Mucosa of descending colon (tissue), 3 donors: ENCODE measurements at regions not wholly inside any gene's neighbourhood (a gene's known extent, or its start where the extent isn't known, plus 50 kb on each side); places are given as distances from the start of the nearest gene placed in this dataset.
"Not testable (repeated sequence)": the region's sequence is repeated elsewhere in the genome, so short reads cannot be mapped to it uniquely, and the experiment has no call there.

Experiments used
- ATAC-seq: fragments of 200-7000 bp; cut with Tn5 transposase; one replicate; pipeline ENCODE4 v1.9.1; 2020; ENCODE audit warnings: mild to moderate bottlenecking, moderate library complexity
- DNase-seq, 3 donors: peaks; one replicate each; pipeline ENCODE4 v3.0.0-alpha.2; 2020
- H3K36me3 ChIP-seq: fragments of 200-600 bp; one replicate; pipeline ENCODE4 v1.8.0; 2021; ENCODE audit warnings: low read depth, mild to moderate bottlenecking
- H3K4me1 ChIP-seq: fragments of 200-600 bp; one replicate; pipeline ENCODE4 v1.8.0; 2021; ENCODE audit warnings: low read depth, mild to moderate bottlenecking
- H3K4me3 ChIP-seq: fragments of 200-600 bp; one replicate; pipeline ENCODE4 v1.8.0; 2021; ENCODE audit warnings: mild to moderate bottlenecking
- H3K9me3 ChIP-seq: fragments of 200-600 bp; one replicate; pipeline ENCODE4 v1.8.0; 2021; ENCODE audit warnings: mild to moderate bottlenecking
- intact Hi-C, 2 donors: fragments of 100-400 bp; cut with DNase I in 1 of 2; cut with micrococcal nuclease in 1 of 2; formaldehyde crosslinking; loops; one replicate each; pipeline versions ENCODE4 v1.11.0 to v1.11.1; 2022; cut with DNase I, micrococcal nuclease
- TF ChIP-seq, protein P1 (sequence below): fragments of 200-600 bp; IDR thresholded peaks from one replicate; pipeline ENCODE4 v1.8.0; 2022; ENCODE audit warnings: antibody characterized with exemption, mild to moderate bottlenecking
- donor health status: DM: no; HTN: no; CAD: no; lungs with moderate emphysema.
- donor health status: DM: no; HTN: no; CAD: no.
- donor health status: DM: no; HTN: yes; CAD: no.

DNA sequence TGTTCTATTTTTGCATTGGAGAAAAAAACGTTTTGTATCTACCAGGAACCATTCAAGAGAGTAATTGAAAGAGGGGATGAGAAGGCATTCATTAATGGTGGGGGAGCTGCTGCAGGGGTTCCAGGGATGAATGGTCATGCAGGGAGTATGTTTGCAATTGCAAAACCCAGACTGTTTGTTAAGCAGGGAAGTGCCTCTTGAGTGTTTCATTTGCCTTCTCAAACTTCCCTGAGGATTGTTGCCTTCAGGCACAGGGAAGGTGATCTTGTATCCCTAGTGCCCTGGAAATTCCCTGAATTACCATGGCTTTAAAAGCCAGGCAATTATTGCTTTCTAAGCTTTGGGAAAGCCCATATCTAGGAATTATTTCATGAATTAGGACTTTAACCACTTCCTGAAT lies 172.7 kb upstream of the NLGN4Y start:
- TF ChIP-seq, protein P1, sequence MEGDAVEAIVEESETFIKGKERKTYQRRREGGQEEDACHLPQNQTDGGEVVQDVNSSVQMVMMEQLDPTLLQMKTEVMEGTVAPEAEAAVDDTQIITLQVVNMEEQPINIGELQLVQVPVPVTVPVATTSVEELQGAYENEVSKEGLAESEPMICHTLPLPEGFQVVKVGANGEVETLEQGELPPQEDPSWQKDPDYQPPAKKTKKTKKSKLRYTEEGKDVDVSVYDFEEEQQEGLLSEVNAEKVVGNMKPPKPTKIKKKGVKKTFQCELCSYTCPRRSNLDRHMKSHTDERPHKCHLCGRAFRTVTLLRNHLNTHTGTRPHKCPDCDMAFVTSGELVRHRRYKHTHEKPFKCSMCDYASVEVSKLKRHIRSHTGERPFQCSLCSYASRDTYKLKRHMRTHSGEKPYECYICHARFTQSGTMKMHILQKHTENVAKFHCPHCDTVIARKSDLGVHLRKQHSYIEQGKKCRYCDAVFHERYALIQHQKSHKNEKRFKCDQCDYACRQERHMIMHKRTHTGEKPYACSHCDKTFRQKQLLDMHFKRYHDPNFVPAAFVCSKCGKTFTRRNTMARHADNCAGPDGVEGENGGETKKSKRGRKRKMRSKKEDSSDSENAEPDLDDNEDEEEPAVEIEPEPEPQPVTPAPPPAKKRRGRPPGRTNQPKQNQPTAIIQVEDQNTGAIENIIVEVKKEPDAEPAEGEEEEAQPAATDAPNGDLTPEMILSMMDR, result no peak
- Histone ChIP-seq H3K36me3 (no peaks in the 10 kb centered on the region), H3K4me3 (no peak overlapping the region), H3K9me3 (no peaks in the 10 kb centered on the region), H3K4me1 (no peaks in the 10 kb centered on the region)
- no peak for ATAC-seq
- no peak for DNase-seq
- intact Hi-C loops, result no loop called here

DNA sequence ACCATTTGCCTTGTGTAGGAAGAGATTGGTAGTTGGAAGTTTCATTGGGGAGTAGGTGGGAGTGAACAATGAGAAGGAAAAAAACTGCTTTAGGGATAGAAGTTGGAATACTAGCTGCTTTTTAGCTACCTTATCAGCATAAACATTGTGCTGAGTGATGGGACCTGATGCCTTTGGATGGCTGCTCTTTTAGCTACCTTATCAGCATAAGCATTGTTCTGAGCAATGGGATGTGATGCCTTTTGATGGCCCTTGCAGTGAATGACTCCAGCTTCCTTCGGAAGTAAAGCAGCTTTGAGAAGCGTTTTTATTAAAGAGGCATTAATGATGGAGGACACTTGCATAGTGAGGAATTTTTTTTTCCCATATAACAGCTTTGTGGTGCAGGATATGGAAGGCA lies 168.2 kb upstream of the NLGN4Y start:
- ATAC-seq (no peak), DNase-seq (no peak)
- no peaks in the 10 kb centered on the region for H3K36me3 ChIP-seq
- TF ChIP-seq, protein P1, result no peak
- no peaks in the 10 kb centered on the region for H3K9me3 ChIP-seq
- no peaks in the 10 kb centered on the region for H3K4me1 ChIP-seq
- H3K4me3 ChIP-seq, result no peak overlapping the region
- intact Hi-C loops, result no loop called here

DNA sequence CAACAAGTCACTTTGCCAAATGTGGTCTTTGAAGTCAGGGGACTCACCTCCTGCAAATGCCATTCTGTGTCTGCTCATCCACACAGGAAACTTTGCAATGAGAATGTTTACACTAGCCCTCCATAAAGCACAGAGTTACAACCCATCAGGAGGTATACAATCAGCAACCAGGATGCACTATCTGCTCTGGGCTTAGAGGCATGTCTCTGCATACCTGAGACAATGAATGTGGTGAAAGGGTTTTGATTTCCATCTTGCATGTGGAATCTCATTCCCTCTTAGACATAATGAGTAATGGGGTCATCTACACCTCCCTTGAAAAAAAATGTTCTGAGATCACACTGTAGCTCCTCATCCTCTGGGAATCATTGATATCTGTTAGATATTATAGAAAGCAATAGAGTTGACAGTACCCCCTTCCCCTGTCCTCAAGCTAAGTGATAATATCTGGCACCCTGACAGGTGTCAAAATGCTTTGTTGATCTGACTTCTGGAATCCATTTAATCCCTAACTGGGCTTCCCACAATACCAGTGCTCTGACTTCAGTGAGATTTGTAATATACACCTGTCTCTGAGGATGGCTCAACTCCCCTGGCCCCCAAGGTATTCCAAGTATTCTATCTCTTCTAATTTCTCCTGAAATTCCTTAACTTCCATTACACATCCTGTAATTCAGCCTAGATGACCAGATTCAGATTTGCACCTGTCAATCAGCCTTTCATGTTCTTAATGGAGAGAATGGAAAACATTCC lies 163.4 kb upstream of the NLGN4Y start:
- no peak for ATAC-seq

DNA sequence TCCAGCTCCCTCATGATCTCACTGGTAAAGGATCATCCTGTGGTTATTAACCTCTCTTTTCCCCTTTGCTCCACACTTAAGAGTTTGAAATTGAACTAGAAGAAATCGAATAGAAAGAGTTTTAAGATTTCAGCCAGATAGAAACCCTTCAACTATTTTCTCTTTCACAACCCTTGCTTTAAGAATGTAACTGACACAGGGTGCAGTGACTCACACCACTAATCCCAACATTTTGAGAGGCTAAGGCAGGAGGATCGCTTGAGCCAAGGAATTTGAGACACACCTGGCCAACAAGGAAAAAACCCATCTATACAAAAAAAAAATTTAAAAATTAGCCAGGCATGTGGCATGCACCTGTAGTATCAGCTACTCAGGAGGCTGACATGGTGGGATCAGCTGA lies 150.7 kb upstream of the NLGN4Y start:
- Histone ChIP-seq H3K4me3 (no peak overlapping the region), H3K9me3 (no peaks in the 10 kb centered on the region), H3K36me3 (no peaks in the 10 kb centered on the region), H3K4me1 (no peaks in the 10 kb centered on the region)
- TF ChIP-seq, protein P1, result no peak
- DNase-seq (no peak), ATAC-seq (no peak)
- intact Hi-C loops, result no loop called here

More for the DNA sequence above, 163.4 kb upstream of the NLGN4Y start:
- Histone ChIP-seq H3K36me3 (no peaks in the 10 kb centered on the region), H3K4me1 (no peaks in the 10 kb centered on the region), H3K9me3 (no peaks in the 10 kb centered on the region), H3K4me3 (no peak overlapping the region)
- TF ChIP-seq, protein P1, result no peak
- intact Hi-C loops, result no loop called here
- no peak for DNase-seq

DNA sequence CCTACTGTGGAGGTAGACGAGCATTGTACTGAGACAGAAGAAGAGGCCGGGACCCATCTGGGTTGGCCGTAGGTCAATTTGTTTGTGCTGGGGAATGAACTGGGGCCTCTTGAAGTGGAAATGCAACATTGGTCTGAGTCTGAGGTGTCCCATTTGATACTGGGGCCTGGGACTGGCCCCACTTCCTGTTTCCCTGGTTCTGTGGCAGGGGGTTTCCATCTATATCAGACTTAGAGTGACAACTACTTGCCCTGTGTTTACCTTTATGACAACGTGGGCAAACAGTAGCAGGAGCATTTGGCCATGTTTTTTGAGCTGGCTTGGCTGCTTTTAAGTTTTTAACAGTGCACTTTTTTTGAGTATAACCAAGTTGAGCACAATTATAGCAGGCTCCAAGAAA lies 146.1 kb upstream of the NLGN4Y start:
- Histone ChIP-seq H3K36me3 (no peaks in the 10 kb centered on the region), H3K4me1 (no peaks in the 10 kb centered on the region), H3K9me3 (no peaks in the 10 kb centered on the region), H3K4me3 (no peak overlapping the region)
- intact Hi-C loops, result no loop called here
- ATAC-seq (no peak), DNase-seq (no peak)
- TF ChIP-seq, protein P1, result no peak

DNA sequence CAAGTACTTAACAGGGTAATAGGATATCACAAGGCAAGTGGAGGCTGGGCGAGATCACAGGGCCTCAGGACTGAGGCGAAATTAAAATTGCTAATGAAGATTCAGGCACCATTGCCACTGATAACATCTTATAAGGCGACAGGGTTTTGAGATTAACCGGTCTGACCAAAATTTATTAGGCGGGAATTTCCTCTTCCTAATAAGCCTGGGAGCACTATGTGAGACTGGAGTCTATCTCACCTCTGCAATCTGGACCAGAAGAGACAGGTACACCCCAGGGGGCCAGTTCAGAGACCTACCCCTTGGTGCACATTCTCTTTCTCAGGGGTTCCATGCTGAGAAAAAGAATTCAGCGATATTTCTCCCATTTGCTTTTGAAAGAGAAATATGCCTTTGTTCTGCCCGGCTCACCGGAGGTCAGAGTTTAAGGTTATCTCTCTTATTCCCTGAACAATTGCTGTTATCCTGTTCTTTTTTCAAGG lies 113.7 kb upstream of the NLGN4Y start:
- intact Hi-C loops, result not testable (repeated sequence)

More for the DNA sequence above, 113.7 kb upstream of the NLGN4Y start:
- not testable (repeated sequence) for ATAC-seq, H3K9me3 ChIP-seq, H3K36me3 ChIP-seq, DNase-seq, H3K4me3 ChIP-seq, H3K4me1 ChIP-seq
